HepG2 (cell line): ENCODE measurements at regions not wholly inside any gene's neighbourhood (a gene's known extent, or its start where the extent isn't known, plus 50 kb on each side); places are given as distances from the start of the nearest gene placed in this dataset.

Experiments used
- ATAC-seq: fragments of 200-7000 bp; cut with Tn5 transposase; 3 replicates; pipeline ENCODE4 v1.9.1; 2020; ENCODE audit warnings: mild to moderate bottlenecking, moderate library complexity
- BruUV-seq: library from RNA; stranded (reverse); fragments of 400-500 nt; replicated peaks from 2 replicates; lab custom pipeline; 2021; lab: Mats Ljungman, UMichigan
- CTCF ChIA-PET: fragments of 300-600 bp; formaldehyde crosslinking; extraction: SDS; loops from one replicate; lab custom pipeline; 2021; ENCODE audit warnings: low total read pairs, inconsistent platforms, low intra/inter-chr PET ratio; lab: Yijun Ruan, JAX
- POLR2A ChIA-PET: fragments of 350-600 bp; sonication (Branson Sonifier 250); formaldehyde crosslinking; loops from one replicate; lab custom pipeline; 2020; ENCODE audit warnings: antibody characterized with exemption, inconsistent platforms; lab: Yijun Ruan, JAX
- DNase-seq: peaks from one replicate; pipeline ENCODE4 v3.0.0-alpha.2; 2015; ENCODE audit warnings: low spot score
- FAIRE-seq: peaks from 3 replicates; lab custom pipeline; 2011; peaks lifted over from hg19 to GRCh38; lab: Jason Lieb, UNC
- H2AFZ ChIP-seq: one replicate; pipeline ENCODE4 v1.6.1; 2011; ENCODE audit warnings: low read length, inconsistent platforms
- H3K27ac ChIP-seq: fragments of 300-600 bp; 3 replicates; pipeline ENCODE4 v1.8.0; 2011; ENCODE audit warnings: mixed run types, mild to moderate bottlenecking, mixed read lengths, low read length, inconsistent platforms; ENCODE audit not compliant: insufficient read depth; ENCODE audit errors: extremely low read length
- H3K27me3 ChIP-seq, 2 experiments: fragments of 200-600 bp in 1 of 2; 2 replicates in 1 of 2; 3 replicates in 1 of 2; pipeline versions ENCODE4 v1.6.0 to v1.8.0; 2011; ENCODE audit warnings: low read length in 2 of 2, mild to moderate bottlenecking in 2 of 2, moderate library complexity in 2 of 2, inconsistent platforms in 1 of 2; ENCODE audit not compliant: insufficient read depth in 2 of 2, control insufficient read depth in 1 of 2
- H3K36me3 ChIP-seq, 2 experiments: fragments of 200-600 bp in 1 of 2; replicated peaks in 1 of 2; 2 replicates in 1 of 2; 3 replicates in 1 of 2; pipeline versions ENCODE4 v1.5.1 to v1.8.0; 2011; ENCODE audit warnings: low read length in 2 of 2, inconsistent platforms in 1 of 2; ENCODE audit not compliant: insufficient read depth in 2 of 2, control insufficient read depth in 1 of 2
- H3K4me1 ChIP-seq: 2 replicates; pipeline ENCODE4 v1.5.1; 2012; ENCODE audit warnings: low read length, inconsistent platforms; ENCODE audit not compliant: insufficient read depth
- H3K4me2 ChIP-seq: 2 replicates; pipeline ENCODE4 v1.6.0; 2011; ENCODE audit warnings: low read depth, low read length, inconsistent platforms
- H3K4me3 ChIP-seq, 3 experiments: fragments of 200-600 bp in 1 of 3; sonication (generic), shearing (Covaris generic) in 1 of 3; replicated peaks in 1 of 3; 2 replicates each; pipeline ENCODE4 v1.5.1; 2011 to 2016; ENCODE audit warnings: low read length in 3 of 3, inconsistent platforms in 2 of 3, low read depth in 2 of 3, mild to moderate bottlenecking in 2 of 3, control low read depth in 1 of 3, mixed read lengths in 1 of 3; ENCODE audit not compliant: insufficient read depth in 1 of 3
- H3K79me2 ChIP-seq: one replicate; pipeline ENCODE4 v1.6.1; 2011; ENCODE audit warnings: low read length, inconsistent platforms; ENCODE audit not compliant: insufficient read depth
- H3K9ac ChIP-seq: 2 replicates; pipeline ENCODE4 v1.6.0; 2011; ENCODE audit warnings: mild to moderate bottlenecking, low read depth, low read length, inconsistent platforms; ENCODE audit not compliant: insufficient read depth
- H3K9me3 ChIP-seq: 2 replicates; pipeline ENCODE4 v1.5.1; 2012; ENCODE audit warnings: mild to moderate bottlenecking, low read length
- H4K20me1 ChIP-seq: 2 replicates; pipeline ENCODE4 v1.6.0; 2011; ENCODE audit warnings: inconsistent platforms, mild to moderate bottlenecking, low read length, moderate library complexity; ENCODE audit not compliant: insufficient read depth
- AKAP8 ChIP-seq: sonication (generic); formaldehyde crosslinking; IDR thresholded peaks from 2 replicates; pipeline ENCODE4 v1.5.1; 2020; ENCODE audit warnings: mild to moderate bottlenecking, missing genetic modification reagents
- ATF7-NPFF ChIP-seq: sonication (generic); formaldehyde crosslinking; IDR thresholded peaks from 2 replicates; pipeline ENCODE4 v1.8.1; 2023; ENCODE audit warnings: mild to moderate bottlenecking, low read depth, missing genetic modification reagents, moderate library complexity
- BRD4 ChIP-seq: sonication (generic); formaldehyde crosslinking; IDR thresholded peaks from 2 replicates; pipeline ENCODE4 v1.4.0; 2020; ENCODE audit warnings: missing genetic modification reagents
- ELK4 ChIP-seq: sonication (generic); formaldehyde crosslinking; IDR thresholded peaks from 2 replicates; pipeline ENCODE4 v1.9.0; 2021; ENCODE audit warnings: missing genetic modification reagents, borderline replicate concordance
- FLYWCH1 ChIP-seq: sonication (generic); formaldehyde crosslinking; IDR thresholded peaks from 2 replicates; pipeline ENCODE4 v1.8.1; 2023; ENCODE audit warnings: mild to moderate bottlenecking, missing genetic modification reagents
- HIVEP1 ChIP-seq: sonication (generic); formaldehyde crosslinking; IDR thresholded peaks from 2 replicates; pipeline ENCODE4 v1.4.0; 2020; ENCODE audit warnings: mild to moderate bottlenecking, missing genetic modification reagents
- PAX8 ChIP-seq: sonication (generic); formaldehyde crosslinking; IDR thresholded peaks from 2 replicates; pipeline ENCODE4 v1.8.0; 2022; ENCODE audit warnings: mild to moderate bottlenecking, missing genetic modification reagents, borderline replicate concordance
- RAD21 ChIP-seq: fragments of 450-650 bp; formaldehyde crosslinking; IDR thresholded peaks from 2 replicates; pipeline ENCODE4 v1.5.0; 2020; ENCODE audit warnings: mild to moderate bottlenecking
- TBX2 ChIP-seq: sonication (generic); formaldehyde crosslinking; IDR thresholded peaks from 2 replicates; pipeline ENCODE4 v1.5.0; 2020; ENCODE audit warnings: missing genetic modification reagents, mild to moderate bottlenecking, borderline replicate concordance
- ZNF331 ChIP-seq: sonication (generic); formaldehyde crosslinking; IDR thresholded peaks from 2 replicates; pipeline ENCODE4 v1.4.0; 2020; ENCODE audit warnings: missing genetic modification reagents
- ZNF746 ChIP-seq: sonication (generic); formaldehyde crosslinking; IDR thresholded peaks from 2 replicates; pipeline ENCODE4 v1.8.0; 2022; ENCODE audit warnings: mild to moderate bottlenecking, missing genetic modification reagents
- ZNF766 ChIP-seq: sonication (generic); formaldehyde crosslinking; IDR thresholded peaks from 2 replicates; pipeline ENCODE4 v1.5.0; 2020; ENCODE audit warnings: missing genetic modification reagents, borderline replicate concordance
- WGBS: methylation state at CpG from one replicate; pipeline ENCODE4 v1.1.6; 2017; ENCODE audit warnings: low lambda C conversion rate; 5-methylcytosine and 5-hydroxymethylcytosine counted together
- in situ Hi-C: cut with HindIII; loops from 2 replicates; pipeline ENCODE4 v1.10.0; 2017; ENCODE audit warnings: low pct_unique_long_range_greater_than_20kb; ENCODE audit not compliant: extremely low pct_ligation_motif_present
- intact Hi-C: fragments of 100-400 bp; cut with micrococcal nuclease; formaldehyde crosslinking; loops from one replicate; pipeline ENCODE4 v1.10.0; 2022; ENCODE audit not compliant: unreplicated experiment
- TF ChIP-seq, protein P1 (sequence below): IDR thresholded peaks from 2 replicates; pipeline ENCODE4 v1.6.1; 2016; ENCODE audit warnings: missing compliant biosample characterization, missing genetic modification reagents, borderline replicate concordance

GRCh38 chr10:83682414-83682813 lies 456.9 kb upstream of the GHITM start:
- intact Hi-C loops, result no loop called here
- no peak for TF ChIP-seq BRD4 (CRISPR knock-in tag)
- TF ChIP-seq TBX2 (CRISPR knock-in tag), result no peak
- TF ChIP-seq FLYWCH1, result no peak
- no peak for TF ChIP-seq HIVEP1 (CRISPR knock-in tag)
- no peak for TF ChIP-seq ATF7-NPFF (CRISPR knock-in tag)
- no peak for TF ChIP-seq ZNF766 (CRISPR knock-in tag)
- no peak for TF ChIP-seq ELK4 (CRISPR knock-in tag)
- no peak for TF ChIP-seq PAX8
- TF ChIP-seq ZNF331 (CRISPR knock-in tag), result no peak
- TF ChIP-seq RAD21 (CRISPR knock-in tag), result no peak
- TF ChIP-seq, protein P1, sequence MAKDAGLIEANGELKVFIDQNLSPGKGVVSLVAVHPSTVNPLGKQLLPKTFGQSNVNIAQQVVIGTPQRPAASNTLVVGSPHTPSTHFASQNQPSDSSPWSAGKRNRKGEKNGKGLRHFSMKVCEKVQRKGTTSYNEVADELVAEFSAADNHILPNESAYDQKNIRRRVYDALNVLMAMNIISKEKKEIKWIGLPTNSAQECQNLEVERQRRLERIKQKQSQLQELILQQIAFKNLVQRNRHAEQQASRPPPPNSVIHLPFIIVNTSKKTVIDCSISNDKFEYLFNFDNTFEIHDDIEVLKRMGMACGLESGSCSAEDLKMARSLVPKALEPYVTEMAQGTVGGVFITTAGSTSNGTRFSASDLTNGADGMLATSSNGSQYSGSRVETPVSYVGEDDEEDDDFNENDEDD (CRISPR knock-in tag), result no peak
- TF ChIP-seq AKAP8 (CRISPR knock-in tag), result no peak
- no peak for TF ChIP-seq ZNF746 (CRISPR knock-in tag)
- TF ChIP-seq, all 625 proteins: peak for 0
- Histone ChIP-seq H3K4me1 (no peaks in the 10 kb centered on the region), H3K27ac (no peak overlapping the region), H3K36me3 (no peaks in the 10 kb centered on the region), H4K20me1 (no peaks in the 10 kb centered on the region), H3K9me3 (peaks cover 29% of the 10 kb centered on the region), H3K4me3 (no peak overlapping the region), H2AFZ (no peak overlapping the region), H3K4me2 (no peak overlapping the region), H3K79me2 (no peaks in the 10 kb centered on the region), H3K9ac (no peak overlapping the region), H3K27me3 (no peaks in the 10 kb centered on the region; a peak in 1 of 5 replicates)
- POLR2A ChIA-PET, result no interaction called here
- DNase-seq, result no peak
- WGBS, result 3% methylated on average over 2 of the region's 2 CpGs
- CTCF ChIA-PET, result no interaction called here
- ATAC-seq, result no peak
- no TSS peak for BruUV-seq
- in situ Hi-C loops, result no loop called here
- FAIRE-seq, result no peak
